Transverse colon (tissue), 4 donors: ENCODE measurements at regions not wholly inside any gene's neighbourhood (a gene's known extent, or its start where the extent isn't known, plus 50 kb on each side); places are given as distances from the start of the nearest gene placed in this dataset.
A peak's percentile ranks its signal among the peaks of the same experiment; 100 is the strongest.

Source experiments
- DNase-seq: peaks from one replicate; pipeline ENCODE4 v3.0.0-alpha.2; 2019
- H3K27ac ChIP-seq, 4 donors: fragments of 200-600 bp; sonication (generic); 2 replicates each; pipeline ENCODE4 v1.5.1; 2016 to 2018; ENCODE audit warnings: inconsistent platforms in 4 of 4
- H3K27me3 ChIP-seq: fragments of 200-600 bp; sonication (generic); 2 replicates; pipeline ENCODE4 v1.5.1; 2017; ENCODE audit warnings: inconsistent platforms
- H3K36me3 ChIP-seq, 4 donors: fragments of 200-600 bp; sonication (generic); 2 replicates each; pipeline ENCODE4 v1.5.1; 2017 to 2019; ENCODE audit warnings: inconsistent platforms in 4 of 4
- H3K4me1 ChIP-seq, 4 donors: fragments of 200-600 bp; sonication (generic); 2 replicates each; pipeline ENCODE4 v1.5.1; 2017 to 2020; ENCODE audit warnings: inconsistent platforms in 4 of 4
- H3K4me3 ChIP-seq, 4 donors: fragments of 200-600 bp; sonication (generic); 1 replicate in 1 of 4; 2 replicates in 3 of 4; pipeline versions ENCODE4 v1.5.1 to v1.6.1; 2017 to 2019; ENCODE audit warnings: inconsistent platforms in 4 of 4
- H3K9me3 ChIP-seq, 2 donors: fragments of 200-600 bp; sonication (generic); 2 replicates each; pipeline ENCODE4 v1.5.1; 2017 to 2019; ENCODE audit warnings: inconsistent platforms in 2 of 2
- CTCF ChIP-seq, 5 experiments: fragments of 200-600 bp in 3 of 5; fragments of 450-650 bp in 2 of 5; sonication (generic) in 3 of 5; IDR thresholded peaks; 1 replicate in 2 of 5; 2 replicates in 3 of 5; pipeline ENCODE4 v1.5.1; 2016 to 2017; ENCODE audit warnings: antibody characterized with exemption in 5 of 5, inconsistent platforms in 3 of 5, mild to moderate bottlenecking in 2 of 5, moderate library complexity in 1 of 5
- EP300 ChIP-seq: sonication (generic); formaldehyde crosslinking; IDR thresholded peaks from one replicate; pipeline ENCODE4 v1.6.1; 2017; ENCODE audit warnings: antibody characterized with exemption, low read depth
- POLR2A ChIP-seq: fragments of 450-650 bp; IDR thresholded peaks from one replicate; pipeline ENCODE4 v1.6.1; 2016; ENCODE audit warnings: antibody characterized with exemption, mild to moderate bottlenecking, moderate library complexity
- POLR2AphosphoS5 ChIP-seq, 3 donors: sonication (generic); formaldehyde crosslinking; IDR thresholded peaks; one replicate each; pipeline ENCODE4 v1.6.1; 2016; ENCODE audit warnings: antibody characterized with exemption in 3 of 3
- WGBS, 2 donors: methylation state at CpG; one replicate each; pipeline ENCODE4 v1.1.5; 2018; ENCODE audit warnings: low coverage in 1 of 2; 5-methylcytosine and 5-hydroxymethylcytosine counted together
- in situ Hi-C, 4 donors: fragments of 200-750 bp; cut with MboI; loops; one replicate each; pipeline versions ENCODE4 v1.15.0 to v1.15.1; 2017; ENCODE audit warnings: low sequenced_read_pairs in 3 of 4, low pct_ligation_motif_present in 1 of 4, low pct_unique_long_range_greater_than_20kb in 1 of 4
- intact Hi-C: fragments of 100-400 bp; cut with DNase I; formaldehyde crosslinking; loops from one replicate; pipeline ENCODE4 v1.15.1; 2023; ENCODE audit warnings: low total_unique reads

GRCh38 chr4:41410049-41410448 is 127.9 kb upstream of the LIMCH1 start:
- in situ Hi-C loops (no loop called here), intact Hi-C loops (no loop called here)
- DNase-seq, result no peak
- H3K27ac ChIP-seq, result no peak overlapping the region
- peaks cover 0 to 6% (median 1%) of the 10 kb centered on the region in 4 donors for H3K4me1 ChIP-seq
- no peaks in the 10 kb centered on the region for H3K9me3 ChIP-seq
- H3K27me3 ChIP-seq, result no peaks in the 10 kb centered on the region
- no peak overlapping the region for H3K4me3 ChIP-seq
- 74% methylated on average over 3 of the region's 3 CpGs for WGBS, 2 donors
- TF ChIP-seq POLR2A, result no peak
- no peak for TF ChIP-seq POLR2AphosphoS5 (IDR thresholded peaks at IDR 0.05)
- no peak for TF ChIP-seq CTCF (IDR thresholded peaks at IDR 0.05)
- no peak for TF ChIP-seq EP300
- no peaks in the 10 kb centered on the region for H3K36me3 ChIP-seq

GRCh38 chr4:41413670-41414411 is 124.1 kb upstream of the LIMCH1 start:
- intact Hi-C loops, result no loop called here
- Histone ChIP-seq H3K4me1 (peaks cover 4 to 11% (median 7%) of the 10 kb centered on the region in 4 donors), H3K36me3 (no peaks in the 10 kb centered on the region), H3K9me3 (no peaks in the 10 kb centered on the region), H3K4me3 (no peak overlapping the region), H3K27me3 (no peaks in the 10 kb centered on the region), H3K27ac (no peak overlapping the region)
- in situ Hi-C loops, result no loop called here
- no peak for DNase-seq
- WGBS, 2 donors, result 51 to 63% methylated on average over 8 of the region's 8 CpGs
- no peak for TF ChIP-seq POLR2A

GRCh38 chr4:41414412-41414779 is 123.6 kb upstream of the LIMCH1 start:
- DNase-seq, result no peak
- no peak overlapping the region for H3K4me3 ChIP-seq
- no peaks in the 10 kb centered on the region for H3K9me3 ChIP-seq
- intact Hi-C loops, result no loop called here
- no peak for TF ChIP-seq EP300
- TF ChIP-seq CTCF (IDR thresholded peaks at IDR 0.05), result no peak
- no peak for TF ChIP-seq POLR2AphosphoS5 (IDR thresholded peaks at IDR 0.05)
- TF ChIP-seq POLR2A, result no peak
- peaks cover 4 to 11% (median 7%) of the 10 kb centered on the region in 4 donors for H3K4me1 ChIP-seq
- H3K36me3 ChIP-seq, result no peaks in the 10 kb centered on the region
- in situ Hi-C loops, result no loop called here
- no peak overlapping the region for H3K27ac ChIP-seq
- WGBS, 2 donors, result 64% methylated on average over 7 of the region's 7 CpGs; no CpG with 5 or more reads in 1 of the 2 donors
- H3K27me3 ChIP-seq, result no peaks in the 10 kb centered on the region

GRCh38 chr4:41418444-41418843 is 119.5 kb upstream of the LIMCH1 start:
- H3K27ac ChIP-seq, result peak overlapping the region in 2 of 4 donors; percentile 26 to 35
- H3K4me3 ChIP-seq, result no peak overlapping the region
- peak; percentile 9 for DNase-seq
- in situ Hi-C loops (no loop called here), intact Hi-C loops (no loop called here)
- H3K9me3 ChIP-seq, result no peaks in the 10 kb centered on the region
- no peaks in the 10 kb centered on the region for H3K36me3 ChIP-seq
- no peaks in the 10 kb centered on the region for H3K27me3 ChIP-seq
- TF ChIP-seq CTCF (IDR thresholded peaks at IDR 0.05), result no peak
- TF ChIP-seq POLR2AphosphoS5 (IDR thresholded peaks at IDR 0.05), result no peak
- no peak for TF ChIP-seq POLR2A
- TF ChIP-seq EP300, result no peak
- peaks cover 4 to 9% (median 6%) of the 10 kb centered on the region in 4 donors for H3K4me1 ChIP-seq
- 0 to 32% methylated on average over 1 to 8 of the region's 8 CpGs for WGBS, 2 donors

GRCh38 chr4:41420541-41420940 is 117.4 kb upstream of the LIMCH1 start:
- Histone ChIP-seq H3K27ac (no peak overlapping the region), H3K27me3 (no peaks in the 10 kb centered on the region), H3K4me3 (no peak overlapping the region), H3K36me3 (no peaks in the 10 kb centered on the region), H3K4me1 (peaks cover 4 to 9% (median 6%) of the 10 kb centered on the region in 4 donors), H3K9me3 (no peaks in the 10 kb centered on the region)
- TF ChIP-seq POLR2A, result no peak
- no peak for TF ChIP-seq POLR2AphosphoS5 (IDR thresholded peaks at IDR 0.05)
- no peak for TF ChIP-seq CTCF (IDR thresholded peaks at IDR 0.05)
- TF ChIP-seq EP300, result no peak
- 71 to 77% methylated on average over 1 to 6 of the region's 6 CpGs for WGBS, 2 donors
- intact Hi-C loops, result no loop called here
- in situ Hi-C loops, result no loop called here
- no peak for DNase-seq
